Kidney glomerular epithelial cell (primary cell): ENCODE measurements at regions not wholly inside any gene's neighbourhood (a gene's known extent, or its start where the extent isn't known, plus 50 kb on each side); places are given as distances from the start of the nearest gene placed in this dataset.
"Not testable (repeated sequence)": the region's sequence is repeated elsewhere in the genome, so short reads cannot be mapped to it uniquely, and the experiment has no call there.

ENCODE experiments used
- DNase-seq: peaks from one replicate; lab custom pipeline; 2025; lab: John Stamatoyannopoulos, UW

DNA sequence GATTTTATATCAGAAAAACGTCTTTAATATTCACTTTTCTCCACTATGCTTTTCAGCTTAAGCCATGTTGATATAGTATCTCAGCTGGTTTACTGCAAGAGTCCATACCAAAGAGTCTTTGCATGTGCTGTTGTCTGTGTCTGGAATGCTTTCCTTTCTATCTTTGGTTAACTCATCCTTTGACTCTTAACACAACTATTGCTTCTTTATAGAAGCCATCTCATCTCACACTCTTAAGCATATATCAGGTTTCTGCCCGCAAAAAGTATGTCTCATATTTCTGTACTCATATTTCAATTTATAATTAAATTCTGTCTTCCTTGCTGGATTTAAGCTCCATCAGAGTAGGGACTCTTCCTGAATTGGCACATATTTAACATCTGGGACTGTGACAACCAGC, 220.9 kb upstream of the KCNK2 start:
- no peak for DNase-seq

DNA sequence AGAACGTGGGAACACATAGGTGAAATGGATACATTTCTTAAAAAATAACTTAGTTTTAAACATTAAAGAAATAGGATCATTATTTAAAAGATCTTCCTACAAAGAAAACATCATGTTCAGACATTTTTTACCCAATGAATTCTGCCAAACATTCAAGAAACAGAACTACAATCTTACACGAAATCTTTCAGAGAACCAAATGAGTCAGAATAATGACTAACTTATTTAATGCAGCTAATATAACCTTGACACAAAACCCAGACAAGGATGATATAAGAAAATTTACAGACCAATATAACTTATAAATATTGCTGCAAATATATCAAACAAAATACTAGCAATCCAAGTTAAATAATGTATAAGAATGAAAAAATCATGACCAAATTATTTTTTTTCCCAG, 220.1 kb upstream of the KCNK2 start:
- DNase-seq = no peak

DNA sequence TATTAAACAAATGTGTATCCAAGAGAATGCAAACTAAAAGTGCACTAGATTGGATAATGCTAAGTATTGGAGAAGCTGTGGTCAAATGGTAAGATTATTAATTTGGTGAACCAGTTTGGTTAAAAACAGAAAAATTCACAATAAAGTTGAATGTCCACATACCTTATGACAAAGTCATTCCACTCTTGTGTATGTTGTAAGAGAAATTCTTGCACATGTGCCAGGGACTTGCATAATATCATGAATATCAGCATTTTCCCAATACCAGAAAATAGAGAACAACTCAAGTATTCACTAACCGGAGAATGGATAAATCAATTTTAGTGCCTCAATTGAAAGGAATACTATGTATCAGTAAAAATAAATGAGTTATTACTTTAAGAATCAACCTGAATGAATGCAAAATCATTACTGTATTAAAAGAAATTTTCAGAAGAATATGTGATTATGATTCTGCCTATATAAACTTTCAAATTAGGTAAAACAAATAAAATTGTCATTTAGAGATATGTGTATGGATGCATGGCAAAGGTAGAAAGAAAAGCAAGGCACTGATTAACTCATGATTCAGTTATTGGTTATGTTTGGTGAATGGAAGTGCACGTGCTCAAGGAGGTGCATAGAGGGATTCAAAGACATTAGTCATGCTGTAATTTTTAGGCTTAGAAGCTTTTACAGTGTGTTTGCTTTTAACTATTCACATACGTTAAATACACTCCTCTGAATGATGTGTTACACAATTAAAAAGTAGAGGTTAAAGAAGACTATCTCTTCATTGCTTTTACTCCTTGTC, 217.4 kb upstream of the KCNK2 start:
- DNase-seq = peak; percentile 10

DNA sequence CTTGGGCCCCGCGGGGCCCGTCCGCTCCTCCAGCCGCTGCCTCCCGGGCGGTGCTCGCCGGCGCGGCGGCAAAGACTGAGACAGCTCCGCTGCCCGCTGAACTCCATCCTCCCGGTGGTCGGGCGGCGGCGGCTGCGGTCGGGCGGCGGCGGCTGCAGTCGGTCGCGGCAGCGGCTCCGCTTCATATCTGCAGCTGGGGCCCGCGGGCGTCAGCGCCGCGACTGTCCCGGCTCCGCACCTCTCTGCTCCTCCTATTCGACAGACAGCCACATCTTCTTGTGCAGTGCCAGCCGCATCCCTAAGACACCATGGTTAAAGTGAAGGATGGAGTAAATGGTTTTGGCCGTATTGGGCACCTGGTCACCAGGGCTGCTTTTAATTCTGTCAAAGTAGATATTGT, 212.1 kb upstream of the KCNK2 start:
- not testable (repeated sequence) for DNase-seq

DNA sequence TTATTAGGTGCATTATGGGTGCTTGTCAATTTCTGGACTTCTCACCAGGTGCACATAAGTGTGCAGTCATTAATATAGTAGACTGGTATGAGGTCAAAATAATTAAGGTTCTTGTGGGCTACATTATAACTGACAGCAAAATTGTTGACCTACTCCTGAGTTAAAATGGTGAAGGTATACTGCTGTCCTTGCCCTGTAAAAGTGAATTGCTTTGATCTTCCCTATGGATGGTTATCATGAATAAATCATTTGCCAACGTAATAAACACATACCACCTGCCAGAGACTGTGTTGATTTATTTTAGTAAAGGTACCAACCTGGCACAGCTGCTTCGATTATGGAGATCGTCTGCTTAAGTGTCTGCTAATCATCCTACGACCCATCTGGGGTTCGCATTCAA, 201.6 kb upstream of the KCNK2 start:
- no peak for DNase-seq

DNA sequence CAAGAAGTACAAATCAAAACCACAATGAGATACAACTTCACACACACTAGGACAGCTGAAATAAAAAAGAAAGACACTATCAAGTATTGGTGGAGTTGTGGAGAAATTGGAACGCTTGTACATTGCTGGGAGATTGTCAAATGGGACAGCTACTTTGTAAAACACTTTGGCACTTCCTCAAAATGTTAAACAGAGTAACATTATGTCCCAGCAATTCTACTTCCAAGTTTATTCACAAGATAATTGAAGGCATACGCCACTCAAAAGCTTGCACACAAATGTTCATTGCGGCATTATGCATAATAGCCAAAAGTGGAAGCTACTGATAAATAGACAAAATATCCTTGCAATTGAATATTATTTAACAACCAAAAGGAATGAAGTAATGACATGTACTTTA, 199.9 kb upstream of the KCNK2 start:
- no peak for DNase-seq

DNA sequence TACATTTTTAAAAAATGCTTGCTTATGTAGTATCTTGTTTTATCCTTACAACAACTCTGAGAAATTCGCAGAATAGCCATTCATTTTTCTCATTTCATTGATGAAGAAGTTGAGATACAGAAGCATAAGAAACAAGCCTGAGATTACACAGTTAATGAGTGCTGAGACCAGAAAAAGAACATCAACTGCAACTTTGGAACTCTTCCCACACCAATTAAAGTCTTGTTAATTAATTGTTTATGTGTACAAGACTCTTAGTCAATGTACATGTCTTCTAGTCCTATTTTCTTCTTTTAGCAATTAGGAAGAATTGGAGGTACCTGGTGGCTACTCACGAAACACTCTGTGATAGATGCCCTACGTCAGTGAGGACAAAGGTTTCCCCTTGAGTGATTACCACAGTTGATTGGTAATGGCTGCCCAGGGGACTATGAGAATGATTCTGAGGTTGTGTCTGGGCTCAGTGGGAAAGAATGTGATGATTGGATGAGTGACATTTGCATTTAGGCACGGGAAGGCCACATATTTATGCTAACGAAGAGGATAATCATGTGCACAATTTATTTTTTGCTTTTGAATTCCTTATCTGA, 187.4 kb upstream of the KCNK2 start:
- DNase-seq = no peak

DNA sequence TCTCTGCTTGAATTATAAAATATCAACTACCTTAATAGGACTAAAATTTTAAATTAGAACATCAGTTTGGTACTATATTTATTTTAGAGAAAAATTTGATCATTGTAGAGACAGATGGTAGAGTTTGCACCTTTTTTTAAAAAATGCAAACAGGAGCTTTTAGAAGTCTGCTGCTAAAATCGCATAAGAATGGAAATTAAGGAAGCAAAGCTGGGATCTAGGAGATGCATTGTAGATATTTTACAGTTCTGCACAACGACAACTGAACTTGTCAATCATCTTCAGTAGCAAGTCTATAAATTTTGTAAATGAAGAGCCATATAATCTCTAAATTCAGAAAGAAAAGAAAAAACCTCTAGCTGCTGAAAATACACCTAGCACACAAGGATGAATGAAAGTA, 185.6 kb upstream of the KCNK2 start:
- DNase-seq = no peak

DNA sequence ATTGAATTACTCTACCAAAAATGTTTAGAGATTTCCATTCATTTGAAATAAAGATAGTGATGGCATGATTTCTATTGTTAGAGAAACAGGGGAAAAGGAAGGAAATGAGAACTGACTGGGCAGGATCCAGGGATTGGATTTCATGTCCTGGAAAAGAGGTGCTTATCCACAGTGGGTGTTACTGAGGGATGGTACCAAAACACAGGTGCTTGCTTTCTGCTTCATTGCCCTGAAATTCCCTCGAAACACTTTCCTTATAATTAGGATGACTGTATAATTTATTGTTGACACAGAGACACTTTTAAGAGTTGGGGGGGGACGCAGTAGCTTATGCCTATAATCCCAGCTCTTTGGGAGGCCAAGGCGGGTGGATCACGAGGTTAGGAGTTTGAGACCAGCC, 185.0 kb upstream of the KCNK2 start:
- DNase-seq = no peak

DNA sequence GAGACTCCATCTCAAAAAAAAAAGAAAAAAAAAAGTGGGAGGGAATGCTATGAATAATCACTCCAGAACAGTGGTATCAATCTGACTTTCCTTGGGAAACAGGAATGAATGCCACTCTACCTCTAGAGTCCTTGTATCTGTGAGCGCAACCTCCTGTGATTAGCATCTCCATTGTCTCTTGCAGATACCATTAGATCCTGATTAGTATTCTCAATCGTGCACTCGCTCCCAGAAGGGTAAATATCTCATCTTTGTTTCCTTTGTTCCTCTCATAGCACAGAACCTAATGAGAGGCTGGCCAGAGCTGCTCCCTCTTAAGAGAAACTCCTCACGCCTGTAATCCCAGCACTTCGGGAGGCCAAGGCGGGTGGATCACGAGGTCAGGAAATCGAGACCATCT, 184.4 kb upstream of the KCNK2 start:
- DNase-seq = no peak

DNA sequence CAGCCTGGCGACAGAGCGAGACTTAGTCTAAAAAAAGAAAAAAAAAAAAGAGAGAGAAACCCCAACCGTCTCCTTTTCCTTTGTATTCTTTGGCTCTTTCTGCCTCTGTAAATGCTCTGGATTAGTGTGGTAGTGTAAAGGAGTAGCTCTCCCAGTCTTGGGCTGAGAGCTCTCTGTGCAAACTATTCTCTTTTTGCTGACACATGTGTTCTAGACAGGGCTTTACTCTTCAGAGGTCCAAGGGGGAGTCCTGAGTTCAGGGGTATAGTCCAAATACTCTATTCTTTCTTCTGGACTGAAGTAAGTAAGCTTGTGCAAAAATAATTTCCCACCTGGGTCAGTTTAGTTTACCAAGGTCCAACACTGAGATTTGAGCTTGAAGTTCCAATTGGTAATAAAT, 183.8 kb upstream of the KCNK2 start:
- DNase-seq = no peak

DNA sequence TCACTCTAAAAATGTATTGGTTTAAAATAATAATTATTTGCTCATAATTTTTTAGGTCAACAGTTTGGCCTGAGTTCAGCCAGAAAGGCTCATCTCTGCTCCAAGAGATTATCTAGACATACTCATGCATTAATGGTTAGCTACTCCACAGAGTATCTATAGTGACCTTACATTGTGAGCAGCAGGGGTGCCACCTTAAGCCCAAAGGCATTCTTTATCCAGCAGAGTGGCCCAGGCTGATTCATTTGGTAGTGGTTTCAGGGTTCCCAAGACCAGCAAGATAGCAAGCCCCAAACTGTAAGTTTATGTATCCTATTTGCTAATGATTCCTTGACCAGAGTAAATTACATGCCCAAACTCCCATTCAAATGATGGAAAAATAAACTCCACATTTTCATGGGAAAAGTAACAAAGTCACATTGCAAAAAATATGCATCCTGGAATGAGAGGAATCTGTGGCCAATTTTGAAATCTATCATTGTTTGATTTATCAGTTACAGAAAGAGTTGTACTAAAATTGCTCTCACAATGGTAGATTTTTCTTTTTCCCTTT, 182.6 kb upstream of the KCNK2 start:
- no peak for DNase-seq

DNA sequence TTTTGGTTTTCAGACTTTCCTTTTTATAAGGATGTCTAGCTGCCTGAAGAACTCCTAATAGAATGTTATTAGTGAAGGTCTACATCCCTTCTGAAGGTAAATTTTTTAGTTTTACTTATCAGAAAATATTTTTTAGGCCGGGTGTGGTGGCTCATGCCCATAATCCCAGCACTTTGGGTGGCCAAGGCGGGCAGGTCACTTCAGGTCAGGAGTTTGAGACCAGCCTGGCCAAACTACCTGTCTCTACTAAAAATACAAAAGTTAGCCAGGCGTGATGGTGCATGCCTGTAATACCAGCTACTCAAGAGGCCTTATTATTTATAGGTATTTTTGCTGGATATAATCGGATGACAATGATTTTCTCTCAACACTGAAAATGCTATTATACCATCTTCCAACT, 181.9 kb upstream of the KCNK2 start:
- no peak for DNase-seq

DNA sequence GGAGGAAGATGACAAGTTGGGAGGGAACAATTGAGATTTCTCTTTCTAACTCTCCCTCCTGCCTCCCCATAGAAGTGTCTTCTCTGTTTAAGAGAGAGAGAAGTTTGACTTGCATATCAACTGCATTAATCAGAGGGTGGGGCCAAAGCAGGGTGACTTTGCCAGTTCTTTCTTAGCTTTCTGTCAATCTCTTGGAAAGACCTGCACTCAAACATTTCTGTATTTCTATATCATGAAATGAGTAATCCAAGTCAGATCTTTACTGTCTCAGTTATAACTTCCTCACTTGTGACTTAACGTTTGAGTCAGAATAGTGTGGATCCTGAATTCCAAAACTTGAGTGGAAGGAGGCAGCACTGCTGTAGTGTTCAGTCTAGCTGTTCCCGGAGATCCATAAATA, 180.8 kb upstream of the KCNK2 start:
- no peak for DNase-seq

DNA sequence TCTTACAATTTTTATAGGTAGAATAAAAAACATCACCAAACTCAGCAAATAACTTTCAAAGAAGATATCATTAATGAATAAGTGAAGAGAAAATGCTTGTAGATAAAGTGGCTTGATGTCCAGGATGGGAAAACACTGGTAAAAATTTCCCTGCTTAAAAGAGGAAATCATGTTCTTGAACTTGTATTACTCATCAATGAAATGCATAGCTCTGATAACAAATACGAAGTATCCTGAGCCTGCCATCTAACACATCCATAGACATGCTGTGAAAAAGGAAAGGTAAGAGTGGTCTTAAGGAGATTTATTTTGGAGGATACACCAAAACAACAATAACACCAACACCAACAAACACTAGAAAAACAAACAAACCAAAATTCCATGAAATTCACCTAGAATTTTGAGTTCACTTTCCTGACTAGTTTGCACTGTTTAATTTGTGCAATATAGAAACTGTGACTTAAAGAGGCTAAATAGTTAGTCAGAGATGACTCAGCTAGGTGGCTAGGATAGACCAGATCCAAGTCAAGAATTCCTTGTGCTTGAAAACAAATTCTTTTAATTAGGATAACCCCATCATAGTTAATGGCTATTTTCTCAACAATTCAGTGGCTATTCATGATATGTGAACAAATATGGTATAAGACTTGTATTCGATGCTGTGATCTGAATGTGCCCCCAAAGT, 179.8 kb upstream of the KCNK2 start:
- DNase-seq = no peak

DNA sequence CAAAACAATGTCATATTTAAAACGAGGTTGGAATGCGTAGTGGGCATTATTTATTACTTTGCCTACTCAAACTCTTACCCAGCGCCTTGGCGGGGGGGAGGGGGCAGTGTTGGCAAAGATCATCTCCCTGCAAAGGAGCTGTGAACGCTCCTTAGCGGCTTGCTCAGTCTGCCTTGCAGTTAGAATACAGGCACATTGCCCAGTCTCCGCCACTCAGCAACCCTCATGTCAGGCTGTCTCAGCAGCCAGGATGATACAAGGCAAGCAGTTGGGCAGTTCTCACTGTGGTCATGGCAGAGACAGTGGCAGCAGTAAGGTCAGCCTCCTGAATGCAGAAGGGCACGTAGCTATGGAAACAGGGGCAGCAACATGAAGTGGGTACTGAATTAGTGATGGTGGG, 170.4 kb upstream of the KCNK2 start:
- DNase-seq = no peak

DNA sequence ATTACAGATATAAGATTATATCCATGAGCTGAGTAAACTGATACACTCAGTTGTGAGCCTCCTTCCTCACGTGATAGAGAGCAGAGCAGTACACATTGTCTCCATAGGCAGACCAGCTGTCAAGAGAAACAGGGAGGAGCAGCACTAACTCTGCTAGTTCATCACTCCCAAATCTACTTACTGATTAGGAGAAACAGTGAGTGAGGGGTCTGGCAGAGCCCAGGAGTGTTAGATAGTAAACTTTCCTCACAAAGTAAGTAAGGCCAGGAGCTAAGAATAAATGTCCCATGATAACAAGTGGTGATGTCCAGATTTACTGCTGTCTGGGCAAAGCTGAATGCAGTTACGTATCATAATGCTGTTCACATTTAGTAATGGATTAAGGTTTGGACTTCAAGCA, 168.6 kb upstream of the KCNK2 start:
- DNase-seq = no peak

DNA sequence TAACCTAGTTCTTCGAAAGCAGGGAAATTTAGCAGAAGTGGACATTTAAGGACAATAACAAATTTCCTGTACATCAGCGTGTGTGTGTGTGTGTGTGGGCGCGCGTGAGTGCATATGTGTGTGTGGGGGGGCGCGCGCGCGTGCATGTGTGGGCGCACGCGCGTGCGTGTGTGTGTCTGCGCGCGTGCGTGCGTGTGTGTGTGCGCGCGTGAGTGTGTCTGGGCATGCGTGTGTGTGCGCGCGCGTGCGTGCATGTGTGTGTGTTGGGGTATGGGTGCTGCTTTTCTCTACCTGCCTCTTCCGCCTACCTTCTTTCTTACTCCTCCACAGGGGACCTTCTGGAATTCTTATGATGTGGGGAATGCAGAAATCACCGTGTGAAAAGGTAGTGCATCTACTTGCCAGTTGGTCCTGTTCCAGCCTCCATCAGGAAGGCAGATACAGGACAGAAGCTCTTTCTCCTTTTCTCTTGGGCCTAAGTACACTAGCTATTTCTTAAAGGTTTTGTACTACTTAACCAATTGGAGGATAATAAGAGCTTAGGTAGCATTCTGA, 165.4 kb upstream of the KCNK2 start:
- DNase-seq = no peak

DNA sequence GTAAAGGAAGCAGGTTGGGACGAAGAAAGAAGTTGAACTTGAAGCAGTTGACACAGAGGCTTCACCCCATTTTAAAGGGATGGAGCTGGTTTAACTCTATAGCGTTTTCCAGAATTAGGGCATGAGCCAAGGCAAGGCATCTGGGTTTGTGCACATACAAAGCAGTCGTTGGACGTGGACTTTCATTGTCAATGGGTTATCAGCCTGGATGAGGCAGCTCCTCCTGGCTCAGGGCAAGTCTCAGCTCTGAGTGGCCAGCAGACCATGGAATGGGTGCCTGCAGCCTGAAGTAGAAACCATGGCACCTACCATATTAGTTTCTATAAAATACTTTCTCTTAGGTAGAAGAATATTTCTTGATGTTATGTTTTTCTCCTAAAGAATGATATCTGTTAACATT, 163.8 kb upstream of the KCNK2 start:
- no peak for DNase-seq

DNA sequence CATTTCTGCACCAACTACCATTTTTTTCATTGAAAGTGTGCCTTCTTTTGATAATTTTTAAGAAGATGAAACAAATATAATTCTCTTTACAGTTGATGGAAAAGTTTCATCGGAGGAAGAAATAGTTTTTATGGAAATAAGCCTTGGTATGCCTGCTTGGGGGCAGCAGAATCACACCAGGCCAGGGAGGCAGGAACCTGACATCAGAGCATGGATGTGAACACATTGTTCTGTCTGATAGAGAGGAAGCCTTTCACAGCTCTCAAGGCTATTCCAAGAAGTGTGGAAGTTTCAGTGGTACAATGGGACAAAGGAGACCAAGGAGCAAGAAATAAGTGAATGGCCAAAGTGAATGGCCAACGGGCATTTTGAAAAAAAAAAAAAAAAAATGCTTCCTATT, 162.2 kb upstream of the KCNK2 start:
- DNase-seq = no peak

DNA sequence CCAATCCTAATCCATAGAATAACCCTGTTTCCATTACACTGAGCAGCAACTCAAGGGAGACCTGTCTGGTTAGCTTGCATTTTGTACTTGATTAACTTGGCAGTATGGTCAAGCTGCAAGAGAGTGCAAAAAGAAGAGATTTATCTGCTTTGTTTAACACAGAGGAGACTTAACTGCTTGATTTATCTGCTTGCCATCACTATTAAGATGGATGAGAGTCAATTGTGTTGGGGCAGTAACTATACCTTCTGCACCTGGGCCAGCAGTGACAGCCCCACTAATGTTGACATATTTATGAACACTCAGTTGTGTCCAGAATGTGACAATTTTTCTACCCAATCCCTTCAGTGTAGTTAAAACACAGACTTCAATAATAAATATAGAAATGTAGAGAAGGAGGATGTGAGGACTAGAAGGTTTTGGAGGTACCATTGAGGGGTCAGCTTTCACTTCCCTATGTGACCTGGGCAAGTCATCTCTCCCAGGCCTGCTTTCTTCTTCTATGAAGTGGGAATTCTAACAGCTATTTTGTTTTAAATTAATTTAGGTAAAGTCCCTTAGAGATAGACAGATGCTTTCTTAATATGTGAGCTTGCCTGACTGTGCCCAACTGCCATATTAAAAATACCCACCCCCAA, 159.1 kb upstream of the KCNK2 start:
- no peak for DNase-seq

DNA sequence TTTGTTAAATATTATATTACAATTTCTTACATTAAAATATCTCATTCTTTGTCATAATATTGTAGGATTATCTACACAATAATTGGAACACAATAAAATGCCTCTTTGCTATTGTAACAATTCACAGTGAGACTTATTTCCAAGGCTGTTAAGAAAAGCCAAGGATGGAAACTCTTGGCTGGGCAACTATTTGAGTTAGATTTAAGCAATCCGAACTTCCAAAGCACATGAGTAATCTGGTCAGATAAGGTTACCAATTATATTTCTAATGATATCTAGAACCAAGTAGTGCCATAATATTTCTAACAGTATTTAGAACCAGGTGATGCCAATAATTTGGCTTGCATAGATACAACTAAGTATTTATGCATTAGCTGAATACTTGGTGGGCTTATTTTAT, 154.7 kb upstream of the KCNK2 start:
- DNase-seq = no peak
